Loucy (cell line): ENCODE measurements at regions not wholly inside any gene's neighbourhood (a gene's known extent, or its start where the extent isn't known, plus 50 kb on each side); places are given as distances from the start of the nearest gene placed in this dataset.

Source experiments
- H2AFZ ChIP-seq: fragments of 200-600 bp; sonication (generic); 2 replicates; pipeline ENCODE4 v1.6.0; 2016; ENCODE audit warnings: antibody characterized with exemption, mild to moderate bottlenecking, low read length, moderate library complexity
- H3F3A ChIP-seq: fragments of 200-600 bp; 2 replicates; pipeline ENCODE4 v1.6.0; 2016; ENCODE audit warnings: antibody characterized with exemption, low read depth, mild to moderate bottlenecking
- H3K27me3 ChIP-seq: fragments of 200-600 bp; sonication (generic); 2 replicates; pipeline ENCODE4 v1.6.1; 2014; ENCODE audit warnings: low read length, mild to moderate bottlenecking; ENCODE audit not compliant: insufficient read depth, poor library complexity, severe bottlenecking
- H3K36me3 ChIP-seq: fragments of 200-600 bp; sonication (generic); 2 replicates; pipeline ENCODE4 v1.6.1; 2016; ENCODE audit warnings: low read length; ENCODE audit not compliant: insufficient read depth
- H3K4me1 ChIP-seq: fragments of 200-600 bp; sonication (generic); 2 replicates; pipeline ENCODE4 v1.5.1; 2014; ENCODE audit warnings: low read length, mild to moderate bottlenecking; ENCODE audit not compliant: insufficient read depth, poor library complexity, severe bottlenecking
- H3K4me2 ChIP-seq: fragments of 200-600 bp; sonication (generic); 2 replicates; pipeline ENCODE4 v1.6.0; 2014; ENCODE audit warnings: antibody characterized with exemption, low read length, low read depth, mild to moderate bottlenecking; ENCODE audit not compliant: poor library complexity, severe bottlenecking
- H3K4me3 ChIP-seq: fragments of 200-600 bp; sonication (generic); 2 replicates; pipeline ENCODE4 v1.5.1; 2014; ENCODE audit warnings: low read length, mild to moderate bottlenecking, mixed read lengths; ENCODE audit not compliant: poor library complexity, severe bottlenecking
- H3K79me2 ChIP-seq: fragments of 200-600 bp; sonication (generic); 2 replicates; pipeline ENCODE4 v1.6.1; 2014; ENCODE audit warnings: low read length; ENCODE audit not compliant: insufficient read depth
- H3K9ac ChIP-seq: fragments of 200-600 bp; sonication (generic); 2 replicates; pipeline ENCODE4 v1.6.0; 2014; ENCODE audit warnings: mild to moderate bottlenecking, low read depth, low read length, moderate library complexity; ENCODE audit not compliant: poor library complexity, severe bottlenecking
- H3K9me2 ChIP-seq: fragments of 200-600 bp; sonication (generic); replicated peaks from 2 replicates; pipeline ENCODE4 v1.6.1; 2016; ENCODE audit warnings: low read depth, low read length, mixed read lengths
- H3K9me3 ChIP-seq: fragments of 200-600 bp; sonication (generic); 2 replicates; pipeline ENCODE4 v1.6.1; 2014; ENCODE audit warnings: mild to moderate bottlenecking, antibody characterized with exemption, low read length, low read depth; ENCODE audit not compliant: insufficient read depth
- H4K20me1 ChIP-seq: fragments of 200-600 bp; sonication (generic); 2 replicates; pipeline ENCODE4 v1.6.0; 2014; ENCODE audit warnings: antibody characterized with exemption, low read length, mild to moderate bottlenecking; ENCODE audit not compliant: insufficient read depth, poor library complexity, severe bottlenecking
- EZH2phosphoT487 ChIP-seq: fragments of 200-600 bp; IDR thresholded peaks from 2 replicates; pipeline ENCODE4 v1.6.1; 2018; ENCODE audit warnings: antibody characterized with exemption, mild to moderate bottlenecking, moderate library complexity, borderline replicate concordance
- TF ChIP-seq, protein P1 (sequence below): fragments of 200-600 bp; sonication (generic); conservative IDR thresholded peaks from 2 replicates; pipeline ENCODE4 v1.5.1; 2014; ENCODE audit warnings: mild to moderate bottlenecking, antibody characterized with exemption, low read length

DNA sequence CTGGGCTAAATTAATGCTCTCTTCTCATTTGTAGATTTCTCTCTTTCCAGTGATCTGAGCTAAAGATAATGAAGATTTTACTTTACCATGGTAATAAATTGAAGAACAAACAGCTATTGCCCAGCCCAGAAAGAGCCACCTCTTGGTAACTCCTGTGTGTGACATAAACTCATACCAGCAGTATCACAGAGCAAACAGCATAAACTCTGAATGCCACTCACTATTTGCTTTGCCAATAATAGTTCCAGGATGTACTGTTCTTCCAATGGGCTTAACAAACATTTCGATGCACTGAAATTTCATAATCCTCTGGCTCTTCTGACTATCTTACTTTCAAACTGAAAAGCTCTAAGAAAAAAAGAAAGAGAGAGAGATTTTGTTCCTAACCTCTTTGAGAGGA is 69.8 kb upstream of the RASEF start:
- Histone ChIP-seq H3K36me3 (no peaks in the 10 kb centered on the region), H3K4me2 (no peak overlapping the region), H3K4me3 (no peak overlapping the region), H3K9me2 (no peaks in the 10 kb centered on the region), H2AFZ (no peak overlapping the region), H3F3A (no peaks in the 10 kb centered on the region), H3K79me2 (no peaks in the 10 kb centered on the region), H3K27me3 (no peaks in the 10 kb centered on the region), H3K9me3 (peaks cover 6% of the 10 kb centered on the region; the same call in 1 of the 2 replicates), H3K4me1 (no peaks in the 10 kb centered on the region), H3K9ac (no peak overlapping the region), H4K20me1 (no peaks in the 10 kb centered on the region)
- no peak for TF ChIP-seq EZH2phosphoT487
- TF ChIP-seq, protein P1, sequence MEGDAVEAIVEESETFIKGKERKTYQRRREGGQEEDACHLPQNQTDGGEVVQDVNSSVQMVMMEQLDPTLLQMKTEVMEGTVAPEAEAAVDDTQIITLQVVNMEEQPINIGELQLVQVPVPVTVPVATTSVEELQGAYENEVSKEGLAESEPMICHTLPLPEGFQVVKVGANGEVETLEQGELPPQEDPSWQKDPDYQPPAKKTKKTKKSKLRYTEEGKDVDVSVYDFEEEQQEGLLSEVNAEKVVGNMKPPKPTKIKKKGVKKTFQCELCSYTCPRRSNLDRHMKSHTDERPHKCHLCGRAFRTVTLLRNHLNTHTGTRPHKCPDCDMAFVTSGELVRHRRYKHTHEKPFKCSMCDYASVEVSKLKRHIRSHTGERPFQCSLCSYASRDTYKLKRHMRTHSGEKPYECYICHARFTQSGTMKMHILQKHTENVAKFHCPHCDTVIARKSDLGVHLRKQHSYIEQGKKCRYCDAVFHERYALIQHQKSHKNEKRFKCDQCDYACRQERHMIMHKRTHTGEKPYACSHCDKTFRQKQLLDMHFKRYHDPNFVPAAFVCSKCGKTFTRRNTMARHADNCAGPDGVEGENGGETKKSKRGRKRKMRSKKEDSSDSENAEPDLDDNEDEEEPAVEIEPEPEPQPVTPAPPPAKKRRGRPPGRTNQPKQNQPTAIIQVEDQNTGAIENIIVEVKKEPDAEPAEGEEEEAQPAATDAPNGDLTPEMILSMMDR = no peak

DNA sequence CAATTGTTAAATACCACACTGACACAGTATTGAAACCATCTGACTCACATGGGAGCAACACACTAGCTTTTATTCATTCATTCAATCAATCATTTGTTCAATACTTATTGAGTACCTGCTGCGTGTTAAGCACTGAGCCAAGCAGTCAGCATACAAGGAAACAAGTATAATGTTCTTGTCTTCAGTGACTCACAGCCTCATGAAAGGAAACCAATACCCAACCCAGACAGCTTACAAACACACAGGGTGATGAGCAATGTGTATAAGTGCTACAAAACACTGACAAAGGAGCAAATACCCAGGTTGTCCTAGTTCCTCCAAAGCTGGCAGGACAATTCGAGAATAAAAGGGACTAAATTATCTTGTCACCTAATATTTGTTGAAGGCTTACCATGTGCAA is 67.6 kb upstream of the RASEF start:
- no peak overlapping the region for H3K9ac ChIP-seq
- H2AFZ ChIP-seq = no peak overlapping the region
- no peaks in the 10 kb centered on the region for H3F3A ChIP-seq
- no peak overlapping the region for H3K4me3 ChIP-seq
- no peaks in the 10 kb centered on the region for H3K36me3 ChIP-seq
- H3K9me2 ChIP-seq = no peaks in the 10 kb centered on the region
- no peaks in the 10 kb centered on the region for H3K4me1 ChIP-seq
- H3K4me2 ChIP-seq = no peak overlapping the region
- TF ChIP-seq EZH2phosphoT487 = no peak
- TF ChIP-seq, protein P1 = no peak
- no peaks in the 10 kb centered on the region for H4K20me1 ChIP-seq
- peaks cover 6% of the 10 kb centered on the region; the same call in 1 of the 2 replicates for H3K9me3 ChIP-seq
- no peaks in the 10 kb centered on the region for H3K79me2 ChIP-seq
- no peaks in the 10 kb centered on the region for H3K27me3 ChIP-seq

- Histone ChIP-seq H3K4me3 (no peak overlapping the region), H3K4me2 (no peak overlapping the region), H2AFZ (no peak overlapping the region), H4K20me1 (no peaks in the 10 kb centered on the region), H3K4me1 (no peaks in the 10 kb centered on the region), H3K79me2 (no peaks in the 10 kb centered on the region), H3F3A (no peaks in the 10 kb centered on the region), H3K9me3 (peaks cover 6% of the 10 kb centered on the region; the same call in 1 of the 2 replicates), H3K36me3 (no peaks in the 10 kb centered on the region), H3K27me3 (no peaks in the 10 kb centered on the region), H3K9me2 (no peaks in the 10 kb centered on the region), H3K9ac (no peak overlapping the region)
- no peak for TF ChIP-seq EZH2phosphoT487
- TF ChIP-seq, protein P1 = no peak
Measured at GRCh38 chr9:83125671-83126070, 62.7 kb upstream of the RASEF start.
